ENCODE measurements at regions not wholly inside any gene's neighbourhood (a gene's known extent, or its start where the extent isn't known, plus 50 kb on each side); places are given as distances from the start of the nearest gene placed in this dataset.

DNA sequence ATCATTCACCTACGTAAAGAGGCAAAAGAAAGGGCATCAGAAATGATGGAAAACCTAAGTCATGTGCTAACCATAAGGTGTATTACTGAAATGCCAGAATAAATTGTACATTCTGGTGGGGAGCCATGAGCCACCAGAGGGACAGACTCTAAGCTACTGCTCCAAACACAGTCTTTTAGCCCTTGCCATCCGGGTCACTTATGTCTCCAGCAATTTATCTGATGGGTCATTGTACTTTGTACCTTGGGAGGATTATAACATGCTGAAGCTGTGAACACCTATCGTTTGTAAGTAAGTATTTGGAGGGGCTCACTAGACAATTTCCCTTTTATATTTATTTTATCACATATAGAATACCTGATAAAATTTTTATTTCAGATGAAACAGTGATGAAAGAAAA, 495.1 kb downstream of the KIF4B start (continued):
- no peak for TF ChIP-seq TCF4 (CRISPR knock-in tag; IDR thresholded peaks at IDR 0.05; ENCODE audit: borderline replicate concordance)
- no peak for TF ChIP-seq ZNF8 (CRISPR knock-in tag; IDR thresholded peaks at IDR 0.05)

- ATAC-seq, result no peak
- TF ChIP-seq PPARA (CRISPR knock-in tag; IDR thresholded peaks at IDR 0.05; ENCODE audit: borderline replicate concordance) (no peak), BACH2 (CRISPR knock-in tag; IDR thresholded peaks at IDR 0.05; ENCODE audit: borderline replicate concordance) (no peak), OSR1 (CRISPR knock-in tag; IDR thresholded peaks at IDR 0.05) (no peak), ZFP3 (CRISPR knock-in tag; IDR thresholded peaks at IDR 0.05) (no peak), ZFP30 (CRISPR knock-in tag; IDR thresholded peaks at IDR 0.05) (no peak), CSDC2 (CRISPR knock-in tag; IDR thresholded peaks at IDR 0.05) (no peak), ZNF8 (CRISPR knock-in tag; IDR thresholded peaks at IDR 0.05) (no peak), GLIS3 (CRISPR knock-in tag; IDR thresholded peaks at IDR 0.05) (no peak), ESRRG (CRISPR knock-in tag; IDR thresholded peaks at IDR 0.05) (no peak), RARB (CRISPR knock-in tag; IDR thresholded peaks at IDR 0.05) (no peak), ZC3H10 (CRISPR knock-in tag; IDR thresholded peaks at IDR 0.05) (no peak), TOX (CRISPR knock-in tag; IDR thresholded peaks at IDR 0.05; ENCODE audit: borderline replicate concordance) (no peak), ISL1 (CRISPR knock-in tag; IDR thresholded peaks at IDR 0.05) (no peak), TCF4 (CRISPR knock-in tag; IDR thresholded peaks at IDR 0.05; ENCODE audit: borderline replicate concordance) (no peak), ARNTL (CRISPR knock-in tag; IDR thresholded peaks at IDR 0.05; ENCODE audit: borderline replicate concordance, low read depth) (no peak)
- TF ChIP-seq, protein P1, sequence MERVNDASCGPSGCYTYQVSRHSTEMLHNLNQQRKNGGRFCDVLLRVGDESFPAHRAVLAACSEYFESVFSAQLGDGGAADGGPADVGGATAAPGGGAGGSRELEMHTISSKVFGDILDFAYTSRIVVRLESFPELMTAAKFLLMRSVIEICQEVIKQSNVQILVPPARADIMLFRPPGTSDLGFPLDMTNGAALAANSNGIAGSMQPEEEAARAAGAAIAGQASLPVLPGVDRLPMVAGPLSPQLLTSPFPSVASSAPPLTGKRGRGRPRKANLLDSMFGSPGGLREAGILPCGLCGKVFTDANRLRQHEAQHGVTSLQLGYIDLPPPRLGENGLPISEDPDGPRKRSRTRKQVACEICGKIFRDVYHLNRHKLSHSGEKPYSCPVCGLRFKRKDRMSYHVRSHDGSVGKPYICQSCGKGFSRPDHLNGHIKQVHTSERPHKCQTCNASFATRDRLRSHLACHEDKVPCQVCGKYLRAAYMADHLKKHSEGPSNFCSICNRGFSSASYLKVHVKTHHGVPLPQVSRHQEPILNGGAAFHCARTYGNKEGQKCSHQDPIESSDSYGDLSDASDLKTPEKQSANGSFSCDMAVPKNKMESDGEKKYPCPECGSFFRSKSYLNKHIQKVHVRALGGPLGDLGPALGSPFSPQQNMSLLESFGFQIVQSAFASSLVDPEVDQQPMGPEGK (CRISPR knock-in tag; IDR thresholded peaks at IDR 0.05; ENCODE audit: borderline replicate concordance), result no peak
- TF ChIP-seq, protein P2, sequence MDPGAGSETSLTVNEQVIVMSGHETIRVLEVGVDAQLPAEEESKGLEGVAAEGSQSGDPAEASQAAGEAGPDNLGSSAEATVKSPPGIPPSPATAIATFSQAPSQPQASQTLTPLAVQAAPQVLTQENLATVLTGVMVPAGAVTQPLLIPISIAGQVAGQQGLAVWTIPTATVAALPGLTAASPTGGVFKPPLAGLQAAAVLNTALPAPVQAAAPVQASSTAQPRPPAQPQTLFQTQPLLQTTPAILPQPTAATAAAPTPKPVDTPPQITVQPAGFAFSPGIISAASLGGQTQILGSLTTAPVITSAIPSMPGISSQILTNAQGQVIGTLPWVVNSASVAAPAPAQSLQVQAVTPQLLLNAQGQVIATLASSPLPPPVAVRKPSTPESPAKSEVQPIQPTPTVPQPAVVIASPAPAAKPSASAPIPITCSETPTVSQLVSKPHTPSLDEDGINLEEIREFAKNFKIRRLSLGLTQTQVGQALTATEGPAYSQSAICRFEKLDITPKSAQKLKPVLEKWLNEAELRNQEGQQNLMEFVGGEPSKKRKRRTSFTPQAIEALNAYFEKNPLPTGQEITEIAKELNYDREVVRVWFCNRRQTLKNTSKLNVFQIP (CRISPR knock-in tag; IDR thresholded peaks at IDR 0.05; ENCODE audit: borderline replicate concordance, low read depth), result no peak
Measured at GRCh38 chr5:155512329-155512728, 498.8 kb downstream of the KIF4B start.

DNA sequence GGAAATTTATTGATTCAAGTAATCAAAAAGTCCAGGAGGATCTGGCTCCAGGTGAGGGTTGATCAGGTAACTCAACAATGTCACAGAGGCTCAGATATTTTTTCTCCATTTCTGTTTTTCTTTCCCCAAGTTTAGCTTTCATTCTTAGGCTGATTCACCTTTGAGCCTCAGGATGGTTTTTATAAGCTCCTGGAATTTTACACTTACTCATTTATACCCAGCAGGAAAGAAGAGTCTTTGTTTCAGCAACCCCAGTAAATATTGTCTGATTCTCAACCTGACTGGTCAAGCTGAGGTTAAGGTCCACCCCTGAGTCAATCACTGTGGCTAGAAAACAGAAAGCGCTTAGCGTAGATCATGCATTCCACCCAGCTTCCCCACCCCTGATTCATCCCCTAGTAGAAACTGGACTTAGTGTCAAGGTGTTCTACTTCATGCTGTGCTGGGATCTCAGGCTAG, 500.6 kb downstream of the KIF4B start:
- no peak for ATAC-seq
- TF ChIP-seq ZNF565 (CRISPR knock-in tag; conservative IDR thresholded peaks at IDR 0.05; ENCODE audit: low read depth) (no peak), ZNF70 (CRISPR knock-in tag; IDR thresholded peaks at IDR 0.05) (no peak), RARB (CRISPR knock-in tag; IDR thresholded peaks at IDR 0.05) (no peak), ISL1 (CRISPR knock-in tag; IDR thresholded peaks at IDR 0.05) (no peak), ARNTL (CRISPR knock-in tag; IDR thresholded peaks at IDR 0.05; ENCODE audit: borderline replicate concordance, low read depth) (no peak), ESRRG (CRISPR knock-in tag; IDR thresholded peaks at IDR 0.05) (no peak), PPARA (CRISPR knock-in tag; IDR thresholded peaks at IDR 0.05; ENCODE audit: borderline replicate concordance) (no peak), GLIS3 (CRISPR knock-in tag; IDR thresholded peaks at IDR 0.05) (no peak), CSDC2 (CRISPR knock-in tag; IDR thresholded peaks at IDR 0.05) (no peak), ZFP30 (CRISPR knock-in tag; IDR thresholded peaks at IDR 0.05) (no peak), ZNF8 (CRISPR knock-in tag; IDR thresholded peaks at IDR 0.05) (no peak), TOX (CRISPR knock-in tag; IDR thresholded peaks at IDR 0.05; ENCODE audit: borderline replicate concordance) (no peak), OSR1 (CRISPR knock-in tag; IDR thresholded peaks at IDR 0.05) (no peak), TCF4 (CRISPR knock-in tag; IDR thresholded peaks at IDR 0.05; ENCODE audit: borderline replicate concordance) (no peak), ZFP3 (CRISPR knock-in tag; IDR thresholded peaks at IDR 0.05) (no peak)
- TF ChIP-seq, protein P3, sequence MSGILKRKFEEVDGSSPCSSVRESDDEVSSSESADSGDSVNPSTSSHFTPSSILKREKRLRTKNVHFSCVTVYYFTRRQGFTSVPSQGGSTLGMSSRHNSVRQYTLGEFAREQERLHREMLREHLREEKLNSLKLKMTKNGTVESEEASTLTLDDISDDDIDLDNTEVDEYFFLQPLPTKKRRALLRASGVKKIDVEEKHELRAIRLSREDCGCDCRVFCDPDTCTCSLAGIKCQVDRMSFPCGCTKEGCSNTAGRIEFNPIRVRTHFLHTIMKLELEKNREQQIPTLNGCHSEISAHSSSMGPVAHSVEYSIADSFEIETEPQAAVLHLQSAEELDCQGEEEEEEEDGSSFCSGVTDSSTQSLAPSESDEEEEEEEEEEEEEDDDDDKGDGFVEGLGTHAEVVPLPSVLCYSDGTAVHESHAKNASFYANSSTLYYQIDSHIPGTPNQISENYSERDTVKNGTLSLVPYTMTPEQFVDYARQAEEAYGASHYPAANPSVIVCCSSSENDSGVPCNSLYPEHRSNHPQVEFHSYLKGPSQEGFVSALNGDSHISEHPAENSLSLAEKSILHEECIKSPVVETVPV (CRISPR knock-in tag; IDR thresholded peaks at IDR 0.05), result no peak
- TF ChIP-seq, protein P4, sequence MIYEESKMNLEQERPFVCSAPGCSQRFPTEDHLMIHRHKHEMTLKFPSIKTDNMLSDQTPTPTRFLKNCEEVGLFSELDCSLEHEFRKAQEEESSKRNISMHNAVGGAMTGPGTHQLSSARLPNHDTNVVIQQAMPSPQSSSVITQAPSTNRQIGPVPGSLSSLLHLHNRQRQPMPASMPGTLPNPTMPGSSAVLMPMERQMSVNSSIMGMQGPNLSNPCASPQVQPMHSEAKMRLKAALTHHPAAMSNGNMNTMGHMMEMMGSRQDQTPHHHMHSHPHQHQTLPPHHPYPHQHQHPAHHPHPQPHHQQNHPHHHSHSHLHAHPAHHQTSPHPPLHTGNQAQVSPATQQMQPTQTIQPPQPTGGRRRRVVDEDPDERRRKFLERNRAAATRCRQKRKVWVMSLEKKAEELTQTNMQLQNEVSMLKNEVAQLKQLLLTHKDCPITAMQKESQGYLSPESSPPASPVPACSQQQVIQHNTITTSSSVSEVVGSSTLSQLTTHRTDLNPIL (CRISPR knock-in tag; IDR thresholded peaks at IDR 0.05; ENCODE audit: low read depth), result no peak
- TF ChIP-seq, protein P2 (CRISPR knock-in tag; IDR thresholded peaks at IDR 0.05; ENCODE audit: borderline replicate concordance, low read depth), result no peak
- TF ChIP-seq, protein P1 (CRISPR knock-in tag; IDR thresholded peaks at IDR 0.05; ENCODE audit: borderline replicate concordance), result no peak

All from SK-N-SH treated with all-trans-retinoic acid at 6 μM for 48 hours (cell line).